ENCODE measurements at regions not wholly inside any gene's neighbourhood (a gene's known extent, or its start where the extent isn't known, plus 50 kb on each side); places are given as distances from the start of the nearest gene placed in this dataset.
"Not testable (repeated sequence)": the region's sequence is repeated elsewhere in the genome, so short reads cannot be mapped to it uniquely, and the experiment has no call there.

GRCh38 chr5:130836729-130837649 is 328.1 kb downstream of the HINT1 start:
- no peak for DNase-seq (ENCODE audit: low spot score)

- not testable (repeated sequence) for DNase-seq (ENCODE audit: low spot score)
Measured at GRCh38 chr5:130817598-130818384, 347.3 kb downstream of the HINT1 start.

- DNase-seq (ENCODE audit: low spot score) = no peak
Measured at GRCh38 chr5:130815246-130815645, 349.8 kb downstream of the HINT1 start.

GRCh38 chr5:130808691-130809090 is 356.4 kb downstream of the HINT1 start:
- DNase-seq (ENCODE audit: low spot score) = no peak

- no peak for DNase-seq (ENCODE audit: low spot score)
Measured at GRCh38 chr5:130805648-130806047, 359.4 kb downstream of the HINT1 start.

- DNase-seq (ENCODE audit: low spot score) = no peak
Measured at GRCh38 chr5:130805036-130805435, 360.0 kb downstream of the HINT1 start.

GRCh38 chr5:130801963-130802362 is 363.1 kb downstream of the HINT1 start:
- DNase-seq (ENCODE audit: low spot score) = no peak

- no peak for DNase-seq (ENCODE audit: low spot score)
Measured at GRCh38 chr5:130799015-130799414, 366.0 kb downstream of the HINT1 start.

GRCh38 chr5:130797303-130797702 is 367.8 kb downstream of the HINT1 start:
- no peak for DNase-seq (ENCODE audit: low spot score)

GRCh38 chr5:130796902-130797301 is 368.2 kb downstream of the HINT1 start:
- no peak for DNase-seq (ENCODE audit: low spot score)

- DNase-seq (ENCODE audit: low spot score) = no peak
Measured at GRCh38 chr5:130796032-130796431, 369.0 kb downstream of the HINT1 start.

GRCh38 chr5:130795037-130795436 is 370.0 kb downstream of the HINT1 start:
- no peak for DNase-seq (ENCODE audit: low spot score)

- no peak for DNase-seq (ENCODE audit: low spot score)
Measured at GRCh38 chr5:130777794-130778193, 387.3 kb downstream of the HINT1 start.

- DNase-seq (ENCODE audit: low spot score) = no peak
Measured at GRCh38 chr5:130773813-130774212, 391.2 kb downstream of the HINT1 start.

- DNase-seq (ENCODE audit: low spot score) = no peak
Measured at GRCh38 chr5:130762031-130762430, 403.0 kb downstream of the HINT1 start.

- DNase-seq (ENCODE audit: low spot score) = no peak
Measured at GRCh38 chr5:130759061-130759460, 406.0 kb downstream of the HINT1 start.

- DNase-seq (ENCODE audit: low spot score) = no peak
Measured at GRCh38 chr5:130747556-130747955, 417.5 kb downstream of the HINT1 start.

GRCh38 chr5:130746641-130747040 is 418.4 kb downstream of the HINT1 start:
- not testable (repeated sequence) for DNase-seq (ENCODE audit: low spot score)

- DNase-seq (ENCODE audit: low spot score) = no peak
Measured at GRCh38 chr5:130743092-130743491, 422.0 kb downstream of the HINT1 start.

- DNase-seq (ENCODE audit: low spot score) = no peak
Measured at GRCh38 chr5:130740047-130740569, 424.9 kb downstream of the HINT1 start.

GRCh38 chr5:130731839-130732238 is 433.2 kb downstream of the HINT1 start:
- DNase-seq (ENCODE audit: low spot score) = no peak

GRCh38 chr5:130729541-130729940 is 435.5 kb downstream of the HINT1 start:
- DNase-seq (ENCODE audit: low spot score) = no peak

GRCh38 chr5:130727830-130728229 is 437.2 kb downstream of the HINT1 start:
- DNase-seq (ENCODE audit: low spot score) = no peak
